ENCODE measurements at regions not wholly inside any gene's neighbourhood (a gene's known extent, or its start where the extent isn't known, plus 50 kb on each side); places are given as distances from the start of the nearest gene placed in this dataset.

DNA sequence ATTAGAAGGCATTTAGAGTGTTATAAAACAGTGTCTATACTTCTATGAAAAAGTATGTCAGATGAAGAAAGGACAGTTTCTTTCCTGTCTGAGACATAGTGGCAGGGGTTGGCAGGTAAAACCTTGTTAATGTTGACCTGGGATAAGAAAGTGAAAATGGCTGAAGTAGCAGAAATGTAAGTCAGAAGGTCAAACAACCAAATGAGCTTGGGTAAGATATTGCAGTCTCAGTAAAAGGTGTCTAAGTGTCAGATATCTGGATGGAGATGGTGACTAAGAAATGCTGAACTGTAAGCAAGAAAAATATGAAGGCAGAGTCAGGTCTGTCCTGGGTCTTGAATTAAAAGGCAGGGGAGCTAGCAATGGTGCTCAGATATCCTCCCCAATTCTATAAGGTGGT, 400.3 kb downstream of the CD109 start:
- TF ChIP-seq, protein P1, sequence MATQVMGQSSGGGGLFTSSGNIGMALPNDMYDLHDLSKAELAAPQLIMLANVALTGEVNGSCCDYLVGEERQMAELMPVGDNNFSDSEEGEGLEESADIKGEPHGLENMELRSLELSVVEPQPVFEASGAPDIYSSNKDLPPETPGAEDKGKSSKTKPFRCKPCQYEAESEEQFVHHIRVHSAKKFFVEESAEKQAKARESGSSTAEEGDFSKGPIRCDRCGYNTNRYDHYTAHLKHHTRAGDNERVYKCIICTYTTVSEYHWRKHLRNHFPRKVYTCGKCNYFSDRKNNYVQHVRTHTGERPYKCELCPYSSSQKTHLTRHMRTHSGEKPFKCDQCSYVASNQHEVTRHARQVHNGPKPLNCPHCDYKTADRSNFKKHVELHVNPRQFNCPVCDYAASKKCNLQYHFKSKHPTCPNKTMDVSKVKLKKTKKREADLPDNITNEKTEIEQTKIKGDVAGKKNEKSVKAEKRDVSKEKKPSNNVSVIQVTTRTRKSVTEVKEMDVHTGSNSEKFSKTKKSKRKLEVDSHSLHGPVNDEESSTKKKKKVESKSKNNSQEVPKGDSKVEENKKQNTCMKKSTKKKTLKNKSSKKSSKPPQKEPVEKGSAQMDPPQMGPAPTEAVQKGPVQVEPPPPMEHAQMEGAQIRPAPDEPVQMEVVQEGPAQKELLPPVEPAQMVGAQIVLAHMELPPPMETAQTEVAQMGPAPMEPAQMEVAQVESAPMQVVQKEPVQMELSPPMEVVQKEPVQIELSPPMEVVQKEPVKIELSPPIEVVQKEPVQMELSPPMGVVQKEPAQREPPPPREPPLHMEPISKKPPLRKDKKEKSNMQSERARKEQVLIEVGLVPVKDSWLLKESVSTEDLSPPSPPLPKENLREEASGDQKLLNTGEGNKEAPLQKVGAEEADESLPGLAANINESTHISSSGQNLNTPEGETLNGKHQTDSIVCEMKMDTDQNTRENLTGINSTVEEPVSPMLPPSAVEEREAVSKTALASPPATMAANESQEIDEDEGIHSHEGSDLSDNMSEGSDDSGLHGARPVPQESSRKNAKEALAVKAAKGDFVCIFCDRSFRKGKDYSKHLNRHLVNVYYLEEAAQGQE (IDR thresholded peaks at IDR 0.05; ENCODE audit: insufficient read depth in 1 of 2, low read depth in 2 of 2, low read length in 2 of 2) = no peak
- TF ChIP-seq POLR2AphosphoS5 (IDR thresholded peaks at IDR 0.05; ENCODE audit: low read depth, low read length) (no peak), FOXP2 (optimal IDR thresholded peaks at IDR 0.05; ENCODE audit: borderline replicate concordance, extremely low read depth, extremely low read length, insufficient read depth) (no peak), SIN3A (IDR thresholded peaks at IDR 0.05; ENCODE audit: borderline replicate concordance, insufficient read depth, low read length) (no peak), TAF1 (IDR thresholded peaks at IDR 0.05; ENCODE audit: borderline replicate concordance, insufficient read depth, low read length) (no peak)

DNA sequence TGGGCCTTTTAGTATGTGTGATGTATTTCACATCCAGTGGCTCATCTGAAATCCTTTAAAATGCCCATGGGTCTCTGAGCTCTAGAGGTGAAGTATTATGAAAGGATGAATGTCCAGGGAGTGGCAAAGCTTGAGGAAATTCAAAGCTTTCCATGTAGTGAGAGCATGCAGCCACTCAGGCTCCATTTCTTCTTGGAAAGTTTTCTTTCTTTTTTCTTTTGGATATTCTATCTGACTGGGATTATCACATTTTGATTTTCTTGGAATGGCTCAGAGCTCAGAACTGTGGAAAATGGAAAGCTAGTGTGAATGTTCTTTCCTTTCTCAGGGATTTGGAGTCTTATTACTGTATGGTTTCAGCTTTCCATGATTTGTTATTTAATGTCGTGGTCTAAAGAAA, 397.4 kb downstream of the CD109 start:
- TF ChIP-seq TAF1 (IDR thresholded peaks at IDR 0.05; ENCODE audit: borderline replicate concordance, insufficient read depth, low read length) (no peak), POLR2AphosphoS5 (IDR thresholded peaks at IDR 0.05; ENCODE audit: low read depth, low read length) (no peak), FOXP2 (optimal IDR thresholded peaks at IDR 0.05; ENCODE audit: borderline replicate concordance, extremely low read depth, extremely low read length, insufficient read depth) (no peak), SIN3A (IDR thresholded peaks at IDR 0.05; ENCODE audit: borderline replicate concordance, insufficient read depth, low read length) (no peak)
- TF ChIP-seq, protein P1 (IDR thresholded peaks at IDR 0.05; ENCODE audit: insufficient read depth in 1 of 2, low read depth in 2 of 2, low read length in 2 of 2) = no peak

DNA sequence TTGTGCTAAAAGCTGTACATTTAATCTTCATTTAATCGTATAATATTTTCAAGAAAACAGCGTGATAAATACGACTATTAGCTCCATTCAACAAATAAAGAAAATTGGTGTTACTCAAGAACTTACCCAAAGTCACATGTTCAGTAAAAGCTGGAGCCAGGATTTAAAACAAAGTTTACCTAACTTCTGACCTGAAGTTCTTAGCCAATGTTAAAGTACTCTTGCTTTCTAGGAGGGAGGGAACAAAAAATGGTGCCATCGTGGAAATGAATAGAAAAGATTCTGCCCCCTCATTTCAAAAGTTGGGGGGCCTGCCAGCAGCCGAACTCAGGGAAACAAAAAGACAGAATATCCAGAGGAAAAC, 395.8 kb downstream of the CD109 start:
- TF ChIP-seq, protein P1 (IDR thresholded peaks at IDR 0.05; ENCODE audit: insufficient read depth in 1 of 2, low read depth in 2 of 2, low read length in 2 of 2) = no peak
- TF ChIP-seq FOXP2 (optimal IDR thresholded peaks at IDR 0.05; ENCODE audit: borderline replicate concordance, extremely low read depth, extremely low read length, insufficient read depth) = no peak
- no peak for TF ChIP-seq SIN3A (IDR thresholded peaks at IDR 0.05; ENCODE audit: borderline replicate concordance, insufficient read depth, low read length)
- no peak for TF ChIP-seq POLR2AphosphoS5 (IDR thresholded peaks at IDR 0.05; ENCODE audit: low read depth, low read length)
- TF ChIP-seq TAF1 (IDR thresholded peaks at IDR 0.05; ENCODE audit: borderline replicate concordance, insufficient read depth, low read length) = no peak

DNA sequence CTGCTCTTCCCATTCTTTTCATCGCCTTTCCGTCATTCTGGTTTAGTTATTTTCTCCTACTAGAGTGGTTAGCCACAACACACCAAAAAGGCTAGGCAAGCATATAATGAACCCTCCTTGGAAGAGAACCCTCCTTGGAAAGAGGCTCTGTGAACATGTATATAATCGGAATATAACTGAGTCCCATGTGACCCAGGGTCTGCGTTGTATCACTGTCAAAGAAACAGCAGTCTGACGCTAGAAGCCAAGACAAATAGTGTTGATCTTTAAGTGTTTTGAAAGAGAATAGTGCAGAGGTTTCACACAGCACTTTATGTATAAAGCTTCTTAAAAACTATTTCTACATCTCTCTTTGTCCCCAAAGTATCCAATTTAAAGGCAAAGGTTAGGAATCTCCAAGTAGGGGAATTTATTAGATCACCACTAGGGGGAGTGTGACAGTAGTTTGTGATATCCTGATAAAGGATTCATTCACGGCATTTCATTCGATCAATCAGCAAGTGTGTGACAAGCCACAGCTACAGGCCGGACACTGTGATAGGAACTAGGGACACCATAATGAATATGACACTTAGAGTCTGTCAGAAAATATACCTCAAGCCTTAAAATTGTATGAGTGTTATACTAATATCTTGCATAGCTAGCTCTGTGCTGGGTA, 395.3 kb downstream of the CD109 start:
- TF ChIP-seq TAF1 (IDR thresholded peaks at IDR 0.05; ENCODE audit: borderline replicate concordance, insufficient read depth, low read length) = no peak
- no peak for TF ChIP-seq FOXP2 (optimal IDR thresholded peaks at IDR 0.05; ENCODE audit: borderline replicate concordance, extremely low read depth, extremely low read length, insufficient read depth)
- TF ChIP-seq POLR2AphosphoS5 (IDR thresholded peaks at IDR 0.05; ENCODE audit: low read depth, low read length) = no peak
- TF ChIP-seq, protein P1 (IDR thresholded peaks at IDR 0.05; ENCODE audit: insufficient read depth in 1 of 2, low read depth in 2 of 2, low read length in 2 of 2) = no peak
- TF ChIP-seq SIN3A (IDR thresholded peaks at IDR 0.05; ENCODE audit: borderline replicate concordance, insufficient read depth, low read length) = no peak

Measured in PFSK-1 (cell line).